DND-41 (cell line): ENCODE measurements at regions not wholly inside any gene's neighbourhood (a gene's known extent, or its start where the extent isn't known, plus 50 kb on each side); places are given as distances from the start of the nearest gene placed in this dataset.

Experiments used
- CTCF ChIP-seq: IDR thresholded peaks from 2 replicates; pipeline ENCODE4 v1.5.1; 2012; ENCODE audit warnings: borderline replicate concordance, low read length, moderate library complexity, mild to moderate bottlenecking; ENCODE audit not compliant: poor library complexity, severe bottlenecking; ENCODE audit errors: extremely low read depth
- EZH2 ChIP-seq: IDR thresholded peaks from 3 replicates; pipeline ENCODE4 v1.6.1; 2012; ENCODE audit warnings: borderline replicate concordance, low read depth, mild to moderate bottlenecking, moderate library complexity, low read length, inconsistent platforms; ENCODE audit not compliant: severe bottlenecking

GRCh38 chr15:67914537-67915460 is 75.0 kb upstream of the RNU6-1 start:
- TF ChIP-seq EZH2: no peak
- no peak for TF ChIP-seq CTCF
